PC-9 (cell line): ENCODE measurements at regions not wholly inside any gene's neighbourhood (a gene's known extent, or its start where the extent isn't known, plus 50 kb on each side); places are given as distances from the start of the nearest gene placed in this dataset.

Experiments used
- BruUV-seq: library from RNA; stranded (reverse); fragments of 400-500 nt; replicated peaks from 2 replicates; lab custom pipeline; 2021; lab: Mats Ljungman, UMichigan
- CTCF ChIA-PET: fragments of 300-600 bp; sonication (Branson Sonifier 250); formaldehyde crosslinking; loops from one replicate; lab custom pipeline; 2022; ENCODE audit warnings: antibody characterized with exemption; lab: Charles Lee
- POLR2A ChIA-PET: fragments of 300-600 bp; sonication (Branson Sonifier 250); formaldehyde crosslinking; loops from one replicate; lab custom pipeline; 2022; ENCODE audit warnings: antibody characterized with exemption; ENCODE audit not compliant: unreplicated experiment; lab: Charles Lee
- DNase-seq, 2 experiments: peaks; one replicate each; pipeline versions ENCODE4 v3.0.0 to v3.0.0-alpha.2; 2015 to 2022; ENCODE audit warnings: mixed read lengths in 1 of 2
- H2AFZ ChIP-seq: fragments of 200-600 bp; sonication (generic); 2 replicates; pipeline ENCODE4 v1.8.1; 2017; ENCODE audit warnings: antibody characterized with exemption
- H3F3A ChIP-seq: fragments of 200-600 bp; sonication (generic); 2 replicates; pipeline ENCODE4 v1.8.1; 2017; ENCODE audit warnings: antibody characterized with exemption, mild to moderate bottlenecking, low read depth; ENCODE audit not compliant: insufficient read depth
- H3K27ac ChIP-seq: fragments of 200-600 bp; sonication (generic); 2 replicates; pipeline ENCODE4 v1.6.1; 2016; ENCODE audit warnings: mixed run types
- H3K27me3 ChIP-seq: fragments of 200-600 bp; sonication (generic); 2 replicates; pipeline ENCODE4 v1.6.1; 2016; ENCODE audit warnings: low read depth, mixed run types; ENCODE audit not compliant: insufficient read depth
- H3K36me3 ChIP-seq: fragments of 200-600 bp; sonication (generic); 2 replicates; pipeline ENCODE4 v1.6.1; 2016; ENCODE audit warnings: low read depth, mixed run types
- H3K4me1 ChIP-seq: fragments of 200-600 bp; sonication (generic); replicated peaks from 2 replicates; pipeline ENCODE4 v1.6.1; 2016; ENCODE audit warnings: mixed run types; ENCODE audit not compliant: insufficient read depth
- H3K4me2 ChIP-seq: fragments of 200-600 bp; sonication (generic); 2 replicates; pipeline ENCODE4 v1.6.1; 2017; ENCODE audit warnings: mixed run types
- H3K4me3 ChIP-seq: fragments of 200-600 bp; sonication (generic); 2 replicates; pipeline ENCODE4 v1.6.1; 2016; ENCODE audit warnings: mixed run types
- H3K79me2 ChIP-seq: fragments of 200-600 bp; sonication (generic); 2 replicates; pipeline ENCODE4 v1.6.1; 2017; ENCODE audit warnings: low read depth, mixed run types
- H3K9me2 ChIP-seq: fragments of 200-600 bp; sonication (generic); 2 replicates; pipeline ENCODE4 v1.8.1; 2017; ENCODE audit warnings: mild to moderate bottlenecking; ENCODE audit not compliant: insufficient read depth
- H3K9me3 ChIP-seq: fragments of 200-600 bp; sonication (generic); 2 replicates; pipeline ENCODE4 v1.8.1; 2016; ENCODE audit warnings: low read depth; ENCODE audit not compliant: insufficient read depth
- H4K20me1 ChIP-seq: fragments of 200-600 bp; sonication (generic); 2 replicates; pipeline ENCODE4 v1.8.1; 2017; ENCODE audit not compliant: insufficient read depth
- CTCF ChIP-seq: fragments of 200-600 bp; sonication (generic); conservative IDR thresholded peaks from 2 replicates; pipeline ENCODE4 v1.6.1; 2017; ENCODE audit warnings: mixed run types, antibody characterized with exemption, mild to moderate bottlenecking, moderate library complexity
- EZH2 ChIP-seq: fragments of 200-600 bp; sonication (generic); IDR thresholded peaks from 2 replicates; pipeline ENCODE4 v1.8.0; 2017; ENCODE audit warnings: antibody characterized with exemption, low read depth
- intact Hi-C: fragments of 100-400 bp; cut with micrococcal nuclease; formaldehyde crosslinking; loops from one replicate; pipeline ENCODE4 v1.10.0; 2022; ENCODE audit not compliant: unreplicated experiment

GRCh38 chr1:168806952-168807351 lies 77.9 kb upstream of the DPT start:
- H3K36me3 ChIP-seq: no peaks in the 10 kb centered on the region
- H3K79me2 ChIP-seq: no peaks in the 10 kb centered on the region
- H4K20me1 ChIP-seq: no peaks in the 10 kb centered on the region
- H3K27me3 ChIP-seq: no peaks in the 10 kb centered on the region
- no peaks in the 10 kb centered on the region for H3K4me1 ChIP-seq
- ChIA-PET POLR2A (interaction anchor here (0.6 kb wide), 1 partner anchor 32 kb away, joined by 3 read pairs; no protein-coding TSS in a partner anchor), CTCF (no interaction called here)
- no peak overlapping the region for H3K4me3 ChIP-seq
- BruUV-seq: no TSS peak
- DNase-seq: no peak
- intact Hi-C loops: no loop called here
- no peaks in the 10 kb centered on the region for H3K9me3 ChIP-seq
- H3F3A ChIP-seq: no peaks in the 10 kb centered on the region
- TF ChIP-seq CTCF (no peak), EZH2 (no peak)
- H3K9me2 ChIP-seq: no peaks in the 10 kb centered on the region; the same call in 1 of the 2 replicates
- no peak overlapping the region for H3K27ac ChIP-seq
- no peak overlapping the region for H2AFZ ChIP-seq
- no peak overlapping the region for H3K4me2 ChIP-seq

- H3K4me2 ChIP-seq: no peak overlapping the region
- H3K27me3 ChIP-seq: no peaks in the 10 kb centered on the region
- H3K36me3 ChIP-seq: no peaks in the 10 kb centered on the region
- no peak for TF ChIP-seq CTCF
- TF ChIP-seq EZH2: no peak
- H3K4me1 ChIP-seq: no peaks in the 10 kb centered on the region
- POLR2A ChIA-PET: no interaction called here
- BruUV-seq: no TSS peak
- intact Hi-C loops: no loop called here
- H3K79me2 ChIP-seq: no peaks in the 10 kb centered on the region
- H2AFZ ChIP-seq: no peak overlapping the region
- no peak overlapping the region for H3K27ac ChIP-seq
- H3F3A ChIP-seq: no peaks in the 10 kb centered on the region
- H3K9me2 ChIP-seq: no peaks in the 10 kb centered on the region; the same call in 1 of the 2 replicates
- DNase-seq: no peak
- CTCF ChIA-PET: no interaction called here
- H3K4me3 ChIP-seq: no peak overlapping the region
- H3K9me3 ChIP-seq: no peaks in the 10 kb centered on the region
- no peaks in the 10 kb centered on the region for H4K20me1 ChIP-seq
Observed at GRCh38 chr1:168811176-168811575, 82.2 kb upstream of the DPT start.

GRCh38 chr1:168819668-168820067 lies 90.7 kb upstream of the DPT start:
- Histone ChIP-seq H3K27me3 (no peaks in the 10 kb centered on the region), H3K4me3 (no peak overlapping the region), H3K27ac (no peak overlapping the region), H3K4me1 (peaks cover 7% of the 10 kb centered on the region), H2AFZ (no peak overlapping the region), H3K9me2 (no peaks in the 10 kb centered on the region), H3K36me3 (no peaks in the 10 kb centered on the region), H3K4me2 (no peak overlapping the region), H3F3A (no peaks in the 10 kb centered on the region), H3K9me3 (no peaks in the 10 kb centered on the region), H3K79me2 (no peaks in the 10 kb centered on the region), H4K20me1 (no peaks in the 10 kb centered on the region; the same call in 1 of the 2 replicates)
- CTCF ChIA-PET: no interaction called here
- DNase-seq: no peak
- TF ChIP-seq EZH2: no peak
- TF ChIP-seq CTCF: no peak
- POLR2A ChIA-PET: no interaction called here
- BruUV-seq: no TSS peak
- intact Hi-C loops: no loop called here
